ENCODE measurements at regions not wholly inside any gene's neighbourhood (a gene's known extent, or its start where the extent isn't known, plus 50 kb on each side); places are given as distances from the start of the nearest gene placed in this dataset.

DNA sequence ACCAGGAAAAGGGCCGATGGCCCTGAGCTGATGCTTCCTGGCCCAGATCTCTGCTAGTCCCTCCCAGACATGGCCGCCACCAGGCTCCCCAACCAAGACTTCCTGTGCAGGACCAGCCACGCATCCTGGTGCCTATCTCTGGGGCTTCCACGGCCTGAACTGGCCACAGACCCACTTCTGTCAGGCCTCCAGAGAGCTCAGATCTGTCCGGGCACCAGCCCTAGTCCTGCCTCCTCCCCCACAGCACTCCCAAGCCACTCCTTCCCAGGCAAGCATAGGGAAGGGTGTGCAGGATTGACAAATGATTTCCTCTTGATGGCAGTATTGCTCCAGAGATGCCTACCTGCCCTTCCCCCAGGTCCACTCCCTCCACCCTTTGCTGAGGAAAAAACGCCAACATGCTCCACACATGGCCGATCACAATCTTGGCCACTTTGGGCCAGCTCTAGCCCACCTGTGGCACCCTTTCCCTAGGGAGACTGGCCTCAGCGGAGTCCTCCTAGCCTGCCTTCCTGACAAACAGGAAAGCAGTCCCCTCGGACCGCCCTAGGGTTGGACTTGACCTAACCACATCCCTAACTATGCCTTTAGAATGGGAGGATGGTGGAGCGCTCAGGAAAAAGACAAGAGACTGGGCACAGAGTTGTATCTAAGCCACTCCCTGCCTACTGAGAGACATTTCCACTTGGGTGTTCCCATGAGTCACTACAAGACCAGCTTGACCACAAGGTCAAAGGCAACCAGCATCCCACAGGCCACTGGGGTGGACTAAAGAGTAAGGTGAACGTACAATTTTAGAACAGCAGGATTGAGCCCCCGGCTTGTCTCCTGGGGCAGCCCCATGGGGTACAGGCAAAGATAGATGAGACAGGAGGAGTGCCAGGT is 277.5 kb upstream of the AGTR2 start (continued):
- no peak for TF ChIP-seq HNRNPUL1 (IDR thresholded peaks at IDR 0.05; ENCODE audit: low read depth, low read length)
- TF ChIP-seq, protein P1, sequence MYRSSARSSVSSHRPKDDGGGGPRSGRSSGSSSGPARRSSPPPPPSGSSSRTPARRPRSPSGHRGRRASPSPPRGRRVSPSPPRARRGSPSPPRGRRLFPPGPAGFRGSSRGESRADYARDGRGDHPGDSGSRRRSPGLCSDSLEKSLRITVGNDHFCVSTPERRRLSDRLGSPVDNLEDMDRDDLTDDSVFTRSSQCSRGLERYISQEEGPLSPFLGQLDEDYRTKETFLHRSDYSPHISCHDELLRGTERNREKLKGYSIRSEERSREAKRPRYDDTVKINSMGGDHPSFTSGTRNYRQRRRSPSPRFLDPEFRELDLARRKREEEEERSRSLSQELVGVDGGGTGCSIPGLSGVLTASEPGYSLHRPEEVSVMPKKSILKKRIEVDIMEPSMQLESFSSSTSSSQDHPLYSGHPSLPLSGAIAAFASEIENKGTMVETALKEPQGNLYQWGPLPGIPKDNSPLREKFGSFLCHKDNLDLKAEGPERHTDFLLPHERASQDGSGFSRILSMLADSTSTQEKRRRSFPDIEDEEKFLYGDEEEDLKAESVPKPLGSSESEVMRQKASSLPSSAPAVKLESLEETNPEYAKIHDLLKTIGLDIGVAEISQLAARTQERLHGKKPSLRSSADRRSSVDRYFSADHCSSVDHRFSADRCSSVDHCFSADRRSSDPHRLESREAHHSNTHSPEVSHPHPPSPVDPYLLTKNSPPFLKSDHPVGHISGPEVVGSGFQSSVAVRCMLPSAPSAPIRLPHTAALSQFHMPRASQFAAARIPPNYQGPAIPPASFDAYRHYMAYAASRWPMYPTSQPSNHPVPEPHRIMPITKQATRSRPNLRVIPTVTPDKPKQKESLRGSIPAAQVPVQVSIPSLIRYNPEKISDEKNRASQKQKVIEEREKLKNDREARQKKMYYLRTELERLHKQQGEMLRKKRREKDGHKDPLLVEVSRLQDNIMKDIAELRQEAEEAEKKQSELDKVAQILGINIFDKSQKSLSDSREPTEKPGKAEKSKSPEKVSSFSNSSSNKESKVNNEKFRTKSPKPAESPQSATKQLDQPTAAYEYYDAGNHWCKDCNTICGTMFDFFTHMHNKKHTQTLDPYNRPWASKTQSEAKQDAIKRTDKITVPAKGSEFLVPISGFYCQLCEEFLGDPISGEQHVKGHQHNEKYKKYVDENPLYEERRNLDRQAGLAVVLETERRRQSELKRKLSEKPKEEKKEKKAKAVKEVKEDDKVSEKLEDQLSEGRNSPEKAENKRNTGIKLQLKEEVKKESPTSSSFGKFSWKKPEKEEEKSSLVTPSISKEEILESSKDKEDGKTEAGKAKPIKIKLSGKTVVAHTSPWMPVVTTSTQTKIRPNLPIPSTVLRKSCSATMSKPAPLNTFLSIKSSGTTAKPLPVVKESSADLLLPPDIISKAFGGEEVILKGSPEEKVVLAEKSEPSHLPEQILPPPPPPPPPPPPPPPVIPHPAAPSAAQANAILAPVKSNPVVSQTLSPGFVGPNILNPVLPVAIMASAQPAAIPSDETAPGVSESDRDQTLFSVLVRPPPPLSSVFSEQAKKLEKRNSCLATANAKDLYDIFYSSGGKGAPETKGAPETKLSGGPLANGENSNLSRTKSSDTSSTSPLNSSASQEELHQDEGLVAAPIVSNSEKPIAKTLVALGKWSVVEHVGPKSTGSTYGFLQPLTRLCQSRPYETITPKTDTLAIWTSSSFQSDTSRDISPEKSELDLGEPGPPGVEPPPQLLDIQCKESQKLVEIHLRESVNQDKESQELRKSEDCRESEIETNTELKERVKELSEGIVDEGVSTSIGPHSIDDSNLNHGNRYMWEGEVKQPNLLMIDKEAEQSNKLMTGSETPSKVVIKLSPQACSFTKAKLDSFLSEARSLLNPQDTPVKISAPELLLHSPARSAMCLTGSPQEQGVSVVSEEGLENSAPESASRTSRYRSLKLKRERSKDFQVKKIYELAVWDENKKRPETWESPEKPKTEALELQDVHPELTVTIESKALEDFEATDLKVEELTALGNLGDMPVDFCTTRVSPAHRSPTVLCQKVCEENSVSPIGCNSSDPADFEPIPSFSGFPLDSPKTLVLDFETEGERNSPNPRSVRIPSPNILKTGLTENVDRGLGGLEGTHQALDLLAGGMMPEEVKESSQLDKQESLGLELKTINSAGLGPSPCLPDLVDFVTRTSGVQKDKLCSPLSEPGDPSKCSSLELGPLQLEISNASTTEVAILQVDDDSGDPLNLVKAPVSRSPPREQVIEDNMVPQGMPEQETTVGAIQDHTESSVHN (CRISPR knock-in tag; IDR thresholded peaks at IDR 0.05) = no peak
- TF ChIP-seq, protein P2, sequence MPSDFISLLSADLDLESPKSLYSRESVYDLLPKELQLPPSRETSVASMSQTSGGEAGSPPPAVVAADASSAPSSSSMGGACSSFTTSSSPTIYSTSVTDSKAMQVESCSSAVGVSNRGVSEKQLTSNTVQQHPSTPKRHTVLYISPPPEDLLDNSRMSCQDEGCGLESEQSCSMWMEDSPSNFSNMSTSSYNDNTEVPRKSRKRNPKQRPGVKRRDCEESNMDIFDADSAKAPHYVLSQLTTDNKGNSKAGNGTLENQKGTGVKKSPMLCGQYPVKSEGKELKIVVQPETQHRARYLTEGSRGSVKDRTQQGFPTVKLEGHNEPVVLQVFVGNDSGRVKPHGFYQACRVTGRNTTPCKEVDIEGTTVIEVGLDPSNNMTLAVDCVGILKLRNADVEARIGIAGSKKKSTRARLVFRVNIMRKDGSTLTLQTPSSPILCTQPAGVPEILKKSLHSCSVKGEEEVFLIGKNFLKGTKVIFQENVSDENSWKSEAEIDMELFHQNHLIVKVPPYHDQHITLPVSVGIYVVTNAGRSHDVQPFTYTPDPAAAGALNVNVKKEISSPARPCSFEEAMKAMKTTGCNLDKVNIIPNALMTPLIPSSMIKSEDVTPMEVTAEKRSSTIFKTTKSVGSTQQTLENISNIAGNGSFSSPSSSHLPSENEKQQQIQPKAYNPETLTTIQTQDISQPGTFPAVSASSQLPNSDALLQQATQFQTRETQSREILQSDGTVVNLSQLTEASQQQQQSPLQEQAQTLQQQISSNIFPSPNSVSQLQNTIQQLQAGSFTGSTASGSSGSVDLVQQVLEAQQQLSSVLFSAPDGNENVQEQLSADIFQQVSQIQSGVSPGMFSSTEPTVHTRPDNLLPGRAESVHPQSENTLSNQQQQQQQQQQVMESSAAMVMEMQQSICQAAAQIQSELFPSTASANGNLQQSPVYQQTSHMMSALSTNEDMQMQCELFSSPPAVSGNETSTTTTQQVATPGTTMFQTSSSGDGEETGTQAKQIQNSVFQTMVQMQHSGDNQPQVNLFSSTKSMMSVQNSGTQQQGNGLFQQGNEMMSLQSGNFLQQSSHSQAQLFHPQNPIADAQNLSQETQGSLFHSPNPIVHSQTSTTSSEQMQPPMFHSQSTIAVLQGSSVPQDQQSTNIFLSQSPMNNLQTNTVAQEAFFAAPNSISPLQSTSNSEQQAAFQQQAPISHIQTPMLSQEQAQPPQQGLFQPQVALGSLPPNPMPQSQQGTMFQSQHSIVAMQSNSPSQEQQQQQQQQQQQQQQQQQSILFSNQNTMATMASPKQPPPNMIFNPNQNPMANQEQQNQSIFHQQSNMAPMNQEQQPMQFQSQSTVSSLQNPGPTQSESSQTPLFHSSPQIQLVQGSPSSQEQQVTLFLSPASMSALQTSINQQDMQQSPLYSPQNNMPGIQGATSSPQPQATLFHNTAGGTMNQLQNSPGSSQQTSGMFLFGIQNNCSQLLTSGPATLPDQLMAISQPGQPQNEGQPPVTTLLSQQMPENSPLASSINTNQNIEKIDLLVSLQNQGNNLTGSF (CRISPR knock-in tag; IDR thresholded peaks at IDR 0.05) = no peak
- no peak for TF ChIP-seq PRMT3 (CRISPR knock-in tag; IDR thresholded peaks at IDR 0.05; ENCODE audit: borderline replicate concordance, low read depth)
- TF ChIP-seq ELF1 (CRISPR knock-in tag; IDR thresholded peaks at IDR 0.05) = peak; percentile 47
- TF ChIP-seq ZNF569 (CRISPR knock-in tag; IDR thresholded peaks at IDR 0.05; ENCODE audit: borderline replicate concordance) = no peak
- TF ChIP-seq, protein P3, sequence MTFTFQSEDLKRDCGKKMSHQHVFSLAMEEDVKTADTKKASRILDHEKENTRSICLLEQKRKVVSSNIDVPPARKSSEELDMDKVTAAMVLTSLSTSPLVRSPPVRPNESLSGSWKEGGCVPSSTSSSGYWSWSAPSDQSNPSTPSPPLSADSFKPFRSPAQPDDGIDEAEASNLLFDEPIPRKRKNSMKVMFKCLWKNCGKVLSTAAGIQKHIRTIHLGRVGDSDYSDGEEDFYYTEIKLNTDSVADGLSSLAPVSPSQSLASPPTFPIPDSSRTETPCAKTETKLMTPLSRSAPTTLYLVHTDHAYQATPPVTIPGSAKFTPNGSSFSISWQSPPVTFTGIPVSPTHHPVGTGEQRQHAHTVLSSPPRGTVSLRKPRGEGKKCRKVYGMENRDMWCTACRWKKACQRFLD (CRISPR knock-in tag; IDR thresholded peaks at IDR 0.05; ENCODE audit: borderline replicate concordance) = no peak
- no peak for TF ChIP-seq KLF12 (CRISPR knock-in tag; IDR thresholded peaks at IDR 0.05; ENCODE audit: borderline replicate concordance)
- TF ChIP-seq SKI (IDR thresholded peaks at IDR 0.05; ENCODE audit: partially characterized antibody) = no peak
- TF ChIP-seq MAF1 (CRISPR knock-in tag; IDR thresholded peaks at IDR 0.05; ENCODE audit: borderline replicate concordance) = no peak
- TF ChIP-seq SAFB2 (CRISPR knock-in tag; IDR thresholded peaks at IDR 0.05; ENCODE audit: borderline replicate concordance, low read depth) = no peak; the same call in 1 of the 2 replicates
- peak; percentile 54 for TF ChIP-seq IRF2 (CRISPR knock-in tag; IDR thresholded peaks at IDR 0.05)
